B cell (primary cell): ENCODE measurements at regions not wholly inside any gene's neighbourhood (a gene's known extent, or its start where the extent isn't known, plus 50 kb on each side); places are given as distances from the start of the nearest gene placed in this dataset.
A peak's percentile ranks its signal among the peaks of the same experiment; 100 is the strongest.

Experiments
- ATAC-seq: fragments of 200-7000 bp; cut with Tn5 transposase; one replicate; pipeline ENCODE4 v1.10.0; 2021; ENCODE audit warnings: low read depth, mild to moderate bottlenecking, moderate number of reproducible peaks, moderate library complexity
- CTCF ChIA-PET: fragments of 350-600 bp; sonication (Branson Sonifier 250); formaldehyde crosslinking; loops from one replicate; lab custom pipeline; 2021; ENCODE audit warnings: antibody characterized with exemption, inconsistent platforms; lab: Charles Lee
- POLR2A ChIA-PET: fragments of 350-600 bp; sonication (Branson Sonifier 250); formaldehyde crosslinking; loops from one replicate; lab custom pipeline; 2021; ENCODE audit warnings: antibody characterized with exemption; lab: Charles Lee
- DNase-seq: peaks from one replicate; pipeline ENCODE4 v3.0.0; 2013
- H2AFZ ChIP-seq: 2 replicates; pipeline ENCODE4 v1.6.1; 2012; ENCODE audit warnings: mild to moderate bottlenecking, low read depth, low read length; ENCODE audit not compliant: insufficient read depth, poor library complexity, severe bottlenecking
- H3K27ac ChIP-seq, 2 donors: 1 replicate in 1 of 2; 2 replicates in 1 of 2; pipeline ENCODE4 v1.5.1; 2012 to 2013; ENCODE audit warnings: low read length in 2 of 2, mild to moderate bottlenecking in 2 of 2, moderate library complexity in 1 of 2
- H3K27me3 ChIP-seq, 4 experiments: fragments of 200-600 bp in 1 of 4; sonication (generic) in 1 of 4; replicated peaks in 1 of 4; 1 replicate in 2 of 4; 2 replicates in 2 of 4; pipeline versions ENCODE4 v1.6.1 to v1.7.0; 2013 to 2016; ENCODE audit warnings: low read length in 3 of 4, mild to moderate bottlenecking in 2 of 4, mixed read lengths in 1 of 4, moderate library complexity in 1 of 4; ENCODE audit not compliant: insufficient read depth in 4 of 4, control insufficient read depth in 3 of 4; ENCODE audit errors: control extremely low read depth in 1 of 4
- H3K36me3 ChIP-seq, 2 experiments: replicated peaks in 1 of 2; 1 replicate in 1 of 2; 2 replicates in 1 of 2; pipeline versions ENCODE4 v1.6.1 to v1.7.1; 2013; ENCODE audit warnings: low read length in 1 of 2; ENCODE audit not compliant: insufficient read depth in 2 of 2, control insufficient read depth in 1 of 2; ENCODE audit errors: control extremely low read depth in 1 of 2, extremely low read depth in 1 of 2
- H3K4me1 ChIP-seq, 2 donors: fragments of 200-600 bp in 1 of 2; sonication (generic) in 1 of 2; 1 replicate in 1 of 2; 2 replicates in 1 of 2; pipeline versions ENCODE4 v1.5.1 to v1.6.1; 2013 to 2017; ENCODE audit warnings: low read length in 2 of 2; ENCODE audit not compliant: control insufficient read depth in 2 of 2, insufficient read depth in 2 of 2
- H3K4me2 ChIP-seq: replicated peaks from 2 replicates; pipeline ENCODE3; 2012; ENCODE audit warnings: mild to moderate bottlenecking, low read depth, low read length; ENCODE audit not compliant: poor library complexity, severe bottlenecking
- H3K4me3 ChIP-seq, 5 experiments: fragments of 200-600 bp in 1 of 5; sonication (generic) in 1 of 5; 1 replicate in 3 of 5; 2 replicates in 2 of 5; pipeline versions ENCODE4 v1.5.1 to v1.7.0; 2011 to 2016; ENCODE audit warnings: low read length in 4 of 5, mild to moderate bottlenecking in 4 of 5, low read depth in 2 of 5, control low read depth in 1 of 5, moderate library complexity in 1 of 5; ENCODE audit not compliant: insufficient read depth in 1 of 5; ENCODE audit errors: control extremely low read depth in 1 of 5, extremely low read depth in 1 of 5
- H3K79me2 ChIP-seq: fragments of 200-600 bp; sonication (generic); one replicate; pipeline ENCODE4 v1.6.0; 2016; ENCODE audit warnings: low read length; ENCODE audit not compliant: control insufficient read depth, insufficient read depth
- H3K9ac ChIP-seq: fragments of 200-600 bp; sonication (generic); 2 replicates; pipeline ENCODE4 v1.6.1; 2017; ENCODE audit warnings: mild to moderate bottlenecking, low read length, moderate library complexity
- H3K9me3 ChIP-seq, 3 donors: one replicate each; pipeline versions ENCODE4 v1.6.1 to v1.7.1; 2013; ENCODE audit warnings: low read length in 2 of 3; ENCODE audit not compliant: control insufficient read depth in 2 of 3, insufficient read depth in 1 of 3; ENCODE audit errors: control extremely low read depth in 1 of 3
- H4K20me1 ChIP-seq: 2 replicates; pipeline ENCODE4 v1.6.0; 2012; ENCODE audit warnings: mild to moderate bottlenecking, low read length; ENCODE audit not compliant: insufficient read depth, control insufficient read depth, poor library complexity, severe bottlenecking
- H3K27ac Mint-ChIP-seq: one replicate; pipeline ENCODE4 v1.8.0; 2021; ENCODE audit warnings: mixed read lengths
- H3K27me3 Mint-ChIP-seq: one replicate; pipeline ENCODE4 v1.8.0; 2021; ENCODE audit warnings: mixed read lengths
- H3K4me1 Mint-ChIP-seq: one replicate; pipeline ENCODE4 v1.8.0; 2021; ENCODE audit warnings: mixed read lengths
- H3K4me3 Mint-ChIP-seq: one replicate; pipeline ENCODE4 v1.8.0; 2021; ENCODE audit warnings: mixed read lengths
- H3K9me3 Mint-ChIP-seq: one replicate; pipeline ENCODE4 v1.8.0; 2022; ENCODE audit warnings: mixed read lengths; ENCODE audit not compliant: insufficient read depth
- EZH2 ChIP-seq: IDR thresholded peaks from 2 replicates; pipeline ENCODE4 v1.6.1; 2012; ENCODE audit warnings: borderline replicate concordance, low read depth, mild to moderate bottlenecking, moderate library complexity, low read length; ENCODE audit not compliant: insufficient read depth, poor library complexity, severe bottlenecking
- WGBS: methylation state at CpG from one replicate; pipeline ENCODE4 v1.1.5; 2013; ENCODE audit warnings: missing lambda C conversion rate; ENCODE audit not compliant: insufficient coverage; 5-methylcytosine and 5-hydroxymethylcytosine counted together
- intact Hi-C: fragments of 100-400 bp; cut with micrococcal nuclease; formaldehyde crosslinking; loops from one replicate; pipeline ENCODE4 v1.10.0; 2022
- TF ChIP-seq, protein P1 (sequence below): fragments of 200-600 bp; IDR thresholded peaks from one replicate; pipeline ENCODE4 v1.8.0; 2022; ENCODE audit warnings: antibody characterized with exemption, mild to moderate bottlenecking

DNA sequence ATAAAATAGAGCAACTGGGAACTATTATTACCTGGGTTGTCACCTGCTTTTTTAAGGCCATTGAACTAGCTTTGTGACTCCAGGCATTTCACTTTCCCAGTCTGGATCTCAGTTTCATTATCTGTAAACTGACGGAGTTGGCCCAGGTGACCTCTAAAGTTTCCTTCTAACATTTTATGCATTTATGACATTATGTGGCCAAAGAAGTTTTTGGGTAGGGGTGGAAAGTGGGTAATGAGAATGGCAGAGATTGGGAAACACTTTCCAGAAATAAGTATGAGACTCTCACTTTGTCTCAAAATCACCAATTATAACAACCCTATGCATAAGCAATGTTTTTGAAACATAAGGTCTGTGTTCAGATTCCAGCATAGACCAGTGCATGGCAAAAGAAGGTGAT is 99.1 kb upstream of the ARHGEF3 start:
- H3K9ac ChIP-seq = no peak overlapping the region
- intact Hi-C loops = no loop called here
- H3K4me2 ChIP-seq = no peak overlapping the region
- TF ChIP-seq, protein P1, sequence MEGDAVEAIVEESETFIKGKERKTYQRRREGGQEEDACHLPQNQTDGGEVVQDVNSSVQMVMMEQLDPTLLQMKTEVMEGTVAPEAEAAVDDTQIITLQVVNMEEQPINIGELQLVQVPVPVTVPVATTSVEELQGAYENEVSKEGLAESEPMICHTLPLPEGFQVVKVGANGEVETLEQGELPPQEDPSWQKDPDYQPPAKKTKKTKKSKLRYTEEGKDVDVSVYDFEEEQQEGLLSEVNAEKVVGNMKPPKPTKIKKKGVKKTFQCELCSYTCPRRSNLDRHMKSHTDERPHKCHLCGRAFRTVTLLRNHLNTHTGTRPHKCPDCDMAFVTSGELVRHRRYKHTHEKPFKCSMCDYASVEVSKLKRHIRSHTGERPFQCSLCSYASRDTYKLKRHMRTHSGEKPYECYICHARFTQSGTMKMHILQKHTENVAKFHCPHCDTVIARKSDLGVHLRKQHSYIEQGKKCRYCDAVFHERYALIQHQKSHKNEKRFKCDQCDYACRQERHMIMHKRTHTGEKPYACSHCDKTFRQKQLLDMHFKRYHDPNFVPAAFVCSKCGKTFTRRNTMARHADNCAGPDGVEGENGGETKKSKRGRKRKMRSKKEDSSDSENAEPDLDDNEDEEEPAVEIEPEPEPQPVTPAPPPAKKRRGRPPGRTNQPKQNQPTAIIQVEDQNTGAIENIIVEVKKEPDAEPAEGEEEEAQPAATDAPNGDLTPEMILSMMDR = no peak
- TF ChIP-seq EZH2 = no peak
- Mint-ChIP-seq H3K4me1 (peaks cover 6% of the 10 kb centered on the region), H3K27ac (no peak overlapping the region), H3K27me3 (no peaks in the 10 kb centered on the region), H3K9me3 (no peaks in the 10 kb centered on the region), H3K4me3 (no peak overlapping the region)
- no peaks in the 10 kb centered on the region for H3K79me2 ChIP-seq
- H3K27ac ChIP-seq = no peak overlapping the region
- no peaks in the 10 kb centered on the region for H4K20me1 ChIP-seq
- WGBS = no CpG with 5 or more reads among the region's 1 CpG
- ChIA-PET POLR2A (no interaction called here), CTCF (no interaction called here)
- no peak overlapping the region for H3K4me3 ChIP-seq
- no peaks in the 10 kb centered on the region for H3K27me3 ChIP-seq
- no peak overlapping the region for H2AFZ ChIP-seq
- peaks cover 0 to 4% of the 10 kb centered on the region in 2 donors for H3K4me1 ChIP-seq
- no peaks in the 10 kb centered on the region for H3K9me3 ChIP-seq
- DNase-seq (no peak), ATAC-seq (no peak)
- H3K36me3 ChIP-seq = no peaks in the 10 kb centered on the region

DNA sequence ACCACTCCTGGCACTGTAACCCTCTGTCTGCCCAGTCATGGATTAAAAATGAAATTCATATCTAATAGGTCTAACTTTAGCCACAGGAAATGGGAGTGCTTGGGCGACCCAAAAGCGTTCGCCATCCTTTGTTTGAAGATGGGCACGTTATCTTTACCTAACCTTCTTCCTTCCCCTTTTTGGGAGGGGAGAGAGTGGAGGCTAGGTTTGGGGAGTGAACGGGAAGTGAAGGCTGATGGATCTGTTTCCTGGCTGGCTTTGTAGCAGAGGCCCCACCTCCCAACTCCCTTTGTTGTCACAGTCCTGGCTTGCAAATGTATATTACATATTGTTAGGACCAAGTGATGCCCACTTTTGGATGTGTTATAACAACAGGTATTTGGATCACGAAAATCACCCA is 98.1 kb upstream of the ARHGEF3 start:
- Histone ChIP-seq H3K4me1 (peaks cover 0 to 6% of the 10 kb centered on the region in 2 donors), H3K27me3 (no peaks in the 10 kb centered on the region), H3K27ac (no peak overlapping the region), H3K4me2 (no peak overlapping the region), H4K20me1 (no peaks in the 10 kb centered on the region), H3K79me2 (no peaks in the 10 kb centered on the region), H3K4me3 (no peak overlapping the region), H2AFZ (peak overlapping the region; percentile 34), H3K9ac (no peak overlapping the region), H3K9me3 (no peaks in the 10 kb centered on the region), H3K36me3 (no peaks in the 10 kb centered on the region)
- peaks cover 10% of the 10 kb centered on the region for H3K4me1 Mint-ChIP-seq
- H3K27ac Mint-ChIP-seq = no peak overlapping the region
- intact Hi-C loops = no loop called here
- H3K4me3 Mint-ChIP-seq = no peak overlapping the region
- ChIA-PET POLR2A (no interaction called here), CTCF (no interaction called here)
- no peaks in the 10 kb centered on the region for H3K9me3 Mint-ChIP-seq
- DNase-seq (no peak), ATAC-seq (no peak)
- WGBS = no CpG with 5 or more reads among the region's 6 CpGs
- H3K27me3 Mint-ChIP-seq = no peaks in the 10 kb centered on the region
- TF ChIP-seq, protein P1 = no peak
- TF ChIP-seq EZH2 = no peak
